Esophagus muscularis mucosa (tissue), 4 donors: ENCODE measurements at regions not wholly inside any gene's neighbourhood (a gene's known extent, or its start where the extent isn't known, plus 50 kb on each side); places are given as distances from the start of the nearest gene placed in this dataset.

Experiments used
- DNase-seq: peaks from one replicate; pipeline ENCODE4 v3.0.0-alpha.2; 2017; ENCODE audit errors: extremely low spot score
- H3K27ac ChIP-seq, 4 donors: fragments of 200-600 bp; sonication (generic); replicated peaks in 1 of 4; 1 replicate in 3 of 4; 2 replicates in 1 of 4; pipeline ENCODE4 v1.5.1; 2016 to 2019; ENCODE audit warnings: mild to moderate bottlenecking in 1 of 4
- H3K27me3 ChIP-seq, 4 donors: fragments of 200-600 bp; sonication (generic); one replicate each; pipeline versions ENCODE4 v1.5.1 to v1.6.0; 2016 to 2019
- H3K36me3 ChIP-seq, 4 donors: fragments of 200-600 bp; sonication (generic); one replicate each; pipeline ENCODE4 v1.5.1; 2016 to 2019
- H3K4me1 ChIP-seq, 4 donors: fragments of 200-600 bp; sonication (generic); one replicate each; pipeline ENCODE4 v1.5.1; 2016 to 2019
- H3K4me3 ChIP-seq, 4 donors: fragments of 200-600 bp; sonication (generic); 1 replicate in 2 of 4; 2 replicates in 2 of 4; pipeline ENCODE4 v1.5.1; 2016 to 2019; ENCODE audit warnings: mild to moderate bottlenecking in 4 of 4, moderate library complexity in 1 of 4
- H3K9me3 ChIP-seq, 4 donors: fragments of 200-600 bp; sonication (generic); 1 replicate in 3 of 4; 2 replicates in 1 of 4; pipeline ENCODE4 v1.5.1; 2016 to 2019
- EP300 ChIP-seq: sonication (generic); formaldehyde crosslinking; IDR thresholded peaks from one replicate; pipeline ENCODE4 v1.6.1; 2017; ENCODE audit warnings: antibody characterized with exemption
- POLR2A ChIP-seq: fragments of 450-650 bp; IDR thresholded peaks from one replicate; pipeline ENCODE4 v1.6.1; 2017; ENCODE audit warnings: antibody characterized with exemption, moderate library complexity, mild to moderate bottlenecking, low read depth
- POLR2AphosphoS5 ChIP-seq, 2 donors: sonication (generic); formaldehyde crosslinking; IDR thresholded peaks; one replicate each; pipeline ENCODE4 v1.6.1; 2017; ENCODE audit warnings: antibody characterized with exemption in 2 of 2
- WGBS: methylation state at CpG from one replicate; pipeline ENCODE4 v1.1.5; 2018; 5-methylcytosine and 5-hydroxymethylcytosine counted together
- intact Hi-C: fragments of 100-400 bp; cut with DNase I; formaldehyde crosslinking; loops from one replicate; pipeline ENCODE4 v1.15.1; 2023
- TF ChIP-seq, protein P1 (sequence below), 3 experiments: fragments of 200-600 bp in 2 of 3; fragments of 450-650 bp in 1 of 3; sonication (generic) in 2 of 3; IDR thresholded peaks; one replicate each; pipeline ENCODE4 v1.5.1; 2017 to 2019; ENCODE audit warnings: antibody characterized with exemption in 3 of 3, mild to moderate bottlenecking in 2 of 3, moderate library complexity in 1 of 3

DNA sequence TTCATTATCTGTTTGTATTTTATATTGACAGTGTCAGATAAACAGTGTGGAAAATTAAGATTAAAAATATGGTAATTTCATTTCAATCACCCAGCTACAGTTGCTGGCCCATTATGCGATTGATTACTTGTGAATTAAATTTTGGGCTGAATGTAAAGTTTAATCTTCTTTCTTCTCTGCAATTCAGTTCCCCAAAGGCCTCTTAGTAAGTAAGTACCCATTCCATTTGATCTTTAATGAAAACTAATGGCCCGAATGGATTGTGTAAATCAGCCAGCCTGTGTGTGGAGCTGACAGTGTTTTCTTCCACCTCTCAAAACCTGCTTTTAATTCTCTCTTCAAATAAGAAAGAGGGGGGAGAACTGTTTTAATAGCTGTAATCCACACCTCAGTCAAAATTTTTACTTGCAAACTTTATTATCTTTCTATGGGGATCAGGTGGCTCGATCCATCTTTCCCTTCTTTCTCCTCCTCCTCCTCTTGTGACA lies 307.1 kb downstream of the IL20RB start:
- 66% methylated on average over 3 of the region's 3 CpGs for WGBS
- H3K27me3 ChIP-seq, result no peaks in the 10 kb centered on the region
- H3K4me3 ChIP-seq, result no peak overlapping the region
- DNase-seq, result no peak
- no peak for TF ChIP-seq EP300
- TF ChIP-seq POLR2A, result no peak
- TF ChIP-seq, protein P1, sequence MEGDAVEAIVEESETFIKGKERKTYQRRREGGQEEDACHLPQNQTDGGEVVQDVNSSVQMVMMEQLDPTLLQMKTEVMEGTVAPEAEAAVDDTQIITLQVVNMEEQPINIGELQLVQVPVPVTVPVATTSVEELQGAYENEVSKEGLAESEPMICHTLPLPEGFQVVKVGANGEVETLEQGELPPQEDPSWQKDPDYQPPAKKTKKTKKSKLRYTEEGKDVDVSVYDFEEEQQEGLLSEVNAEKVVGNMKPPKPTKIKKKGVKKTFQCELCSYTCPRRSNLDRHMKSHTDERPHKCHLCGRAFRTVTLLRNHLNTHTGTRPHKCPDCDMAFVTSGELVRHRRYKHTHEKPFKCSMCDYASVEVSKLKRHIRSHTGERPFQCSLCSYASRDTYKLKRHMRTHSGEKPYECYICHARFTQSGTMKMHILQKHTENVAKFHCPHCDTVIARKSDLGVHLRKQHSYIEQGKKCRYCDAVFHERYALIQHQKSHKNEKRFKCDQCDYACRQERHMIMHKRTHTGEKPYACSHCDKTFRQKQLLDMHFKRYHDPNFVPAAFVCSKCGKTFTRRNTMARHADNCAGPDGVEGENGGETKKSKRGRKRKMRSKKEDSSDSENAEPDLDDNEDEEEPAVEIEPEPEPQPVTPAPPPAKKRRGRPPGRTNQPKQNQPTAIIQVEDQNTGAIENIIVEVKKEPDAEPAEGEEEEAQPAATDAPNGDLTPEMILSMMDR (IDR thresholded peaks at IDR 0.05), result no peak
- no peak for TF ChIP-seq POLR2AphosphoS5 (IDR thresholded peaks at IDR 0.05)
- intact Hi-C loops, result no loop called here
- no peaks in the 10 kb centered on the region for H3K9me3 ChIP-seq
- H3K27ac ChIP-seq, result no peak overlapping the region
- H3K36me3 ChIP-seq, result no peaks in the 10 kb centered on the region
- peaks cover 0 to 9% (median 0%) of the 10 kb centered on the region in 4 donors for H3K4me1 ChIP-seq

DNA sequence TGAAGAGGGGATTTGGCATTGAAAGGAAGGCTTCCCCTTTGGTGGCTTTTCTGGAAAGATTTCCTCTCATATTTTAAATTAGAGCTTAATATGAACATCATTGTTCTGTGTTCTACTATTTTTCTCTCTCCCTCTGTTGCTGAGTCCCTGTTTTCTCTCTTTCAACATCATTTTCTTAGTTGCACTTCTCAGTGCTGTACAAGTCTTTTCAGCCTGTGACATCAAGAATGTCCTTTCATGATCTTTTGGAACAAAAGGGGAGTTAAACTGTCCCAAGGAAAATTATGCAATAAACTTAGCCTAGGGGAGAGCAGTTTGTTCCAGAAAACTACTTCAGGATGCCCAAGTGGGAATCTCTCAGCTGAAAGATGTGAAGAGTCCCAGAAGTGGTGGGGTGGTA lies 325.1 kb downstream of the IL20RB start:
- H3K4me1 ChIP-seq, result no peaks in the 10 kb centered on the region
- no peak overlapping the region for H3K4me3 ChIP-seq
- H3K27ac ChIP-seq, result no peak overlapping the region
- TF ChIP-seq POLR2AphosphoS5 (IDR thresholded peaks at IDR 0.05), result no peak
- no peak for TF ChIP-seq POLR2A
- no peak for TF ChIP-seq EP300
- TF ChIP-seq, protein P1 (IDR thresholded peaks at IDR 0.05), result no peak
- H3K27me3 ChIP-seq, result no peaks in the 10 kb centered on the region
- no peak for DNase-seq
- H3K36me3 ChIP-seq, result no peaks in the 10 kb centered on the region
- intact Hi-C loops, result no loop called here
- H3K9me3 ChIP-seq, result no peaks in the 10 kb centered on the region

DNA sequence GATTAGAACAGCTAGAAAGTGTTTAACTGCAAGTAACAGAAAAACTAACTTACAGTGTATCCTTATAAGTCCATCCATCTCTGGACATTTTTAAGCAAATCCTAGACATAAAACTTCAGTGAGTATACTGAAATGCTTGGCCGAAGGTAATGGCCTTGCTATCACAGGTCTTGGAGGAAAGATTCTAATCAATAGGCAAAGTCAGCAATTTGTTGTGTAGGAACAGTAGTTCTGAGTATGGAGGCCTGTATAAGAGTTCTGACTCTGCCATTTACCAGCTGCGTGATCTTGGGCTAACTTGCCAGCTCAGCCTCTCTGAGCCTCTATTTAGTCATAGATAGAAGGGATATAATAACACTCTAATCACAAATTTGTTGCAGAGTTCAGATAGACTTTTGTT lies 328.1 kb downstream of the IL20RB start:
- no peak for TF ChIP-seq POLR2AphosphoS5 (IDR thresholded peaks at IDR 0.05)
- TF ChIP-seq, protein P1 (IDR thresholded peaks at IDR 0.05), result no peak
- TF ChIP-seq EP300, result no peak
- no peak for TF ChIP-seq POLR2A
- no peak for DNase-seq
- Histone ChIP-seq H3K27me3 (no peaks in the 10 kb centered on the region), H3K4me1 (no peaks in the 10 kb centered on the region), H3K27ac (no peak overlapping the region), H3K4me3 (no peak overlapping the region), H3K9me3 (no peaks in the 10 kb centered on the region), H3K36me3 (no peaks in the 10 kb centered on the region)
- intact Hi-C loops, result no loop called here
- WGBS, result 77% methylated on average over 2 of the region's 2 CpGs

DNA sequence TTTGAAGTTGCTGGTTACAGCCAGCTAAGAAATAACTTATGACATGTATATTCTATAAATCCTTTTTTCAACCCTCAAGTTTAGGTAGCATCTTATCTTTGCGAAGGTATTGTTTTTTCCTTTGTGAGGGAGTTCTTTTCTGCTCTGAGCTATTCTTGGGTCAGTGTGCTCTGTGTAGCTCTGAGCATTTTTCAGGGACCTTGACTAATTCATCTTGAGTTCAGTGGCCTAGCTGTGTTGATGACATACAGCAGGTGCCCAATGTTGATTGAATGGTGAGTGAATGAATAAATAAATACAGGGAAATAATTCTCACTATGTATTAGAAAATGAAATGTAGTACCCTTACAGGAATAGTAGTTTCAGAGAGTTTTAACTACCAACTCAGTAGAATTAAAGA lies 335.3 kb downstream of the IL20RB start:
- no peak for DNase-seq
- WGBS, result 57% methylated on average over 1 of the region's 1 CpG
- Histone ChIP-seq H3K27me3 (no peaks in the 10 kb centered on the region), H3K4me1 (no peaks in the 10 kb centered on the region), H3K27ac (no peak overlapping the region), H3K36me3 (no peaks in the 10 kb centered on the region), H3K9me3 (no peaks in the 10 kb centered on the region), H3K4me3 (no peak overlapping the region)
- intact Hi-C loops, result no loop called here
- TF ChIP-seq POLR2AphosphoS5 (IDR thresholded peaks at IDR 0.05), result no peak
- no peak for TF ChIP-seq POLR2A
- TF ChIP-seq EP300, result no peak
- TF ChIP-seq, protein P1 (IDR thresholded peaks at IDR 0.05), result no peak

DNA sequence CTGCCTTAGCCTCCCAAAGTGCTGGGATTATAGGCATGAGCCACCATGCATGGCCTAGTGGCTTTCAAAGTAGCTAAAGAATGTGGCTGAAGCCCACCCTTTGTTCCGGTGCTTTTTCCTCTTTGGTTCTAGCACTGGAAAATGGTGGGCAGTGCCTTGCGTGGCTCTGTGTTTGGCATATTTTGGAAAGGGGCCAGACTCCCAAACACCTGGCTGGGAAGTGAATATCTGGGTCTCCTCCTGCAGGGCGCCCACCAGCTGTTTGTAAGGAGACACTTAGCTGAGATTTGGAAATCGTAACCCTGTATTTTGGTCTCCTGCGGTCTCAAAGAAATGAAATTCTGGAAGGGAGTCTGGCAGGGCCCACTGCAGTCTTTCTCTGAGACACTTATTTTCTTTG lies 336.4 kb downstream of the IL20RB start:
- intact Hi-C loops, result no loop called here
- Histone ChIP-seq H3K9me3 (no peaks in the 10 kb centered on the region), H3K4me1 (no peaks in the 10 kb centered on the region), H3K4me3 (no peak overlapping the region), H3K27me3 (no peaks in the 10 kb centered on the region), H3K27ac (no peak overlapping the region), H3K36me3 (no peaks in the 10 kb centered on the region)
- no peak for DNase-seq
- no peak for TF ChIP-seq EP300
- TF ChIP-seq, protein P1 (IDR thresholded peaks at IDR 0.05), result no peak
- TF ChIP-seq POLR2AphosphoS5 (IDR thresholded peaks at IDR 0.05), result no peak
- TF ChIP-seq POLR2A, result no peak
- 81% methylated on average over 5 of the region's 5 CpGs for WGBS
